ENCODE measurements at regions not wholly inside any gene's neighbourhood (a gene's known extent, or its start where the extent isn't known, plus 50 kb on each side); places are given as distances from the start of the nearest gene placed in this dataset.
"Not testable (repeated sequence)": the region's sequence is repeated elsewhere in the genome, so short reads cannot be mapped to it uniquely, and the experiment has no call there.

DNA sequence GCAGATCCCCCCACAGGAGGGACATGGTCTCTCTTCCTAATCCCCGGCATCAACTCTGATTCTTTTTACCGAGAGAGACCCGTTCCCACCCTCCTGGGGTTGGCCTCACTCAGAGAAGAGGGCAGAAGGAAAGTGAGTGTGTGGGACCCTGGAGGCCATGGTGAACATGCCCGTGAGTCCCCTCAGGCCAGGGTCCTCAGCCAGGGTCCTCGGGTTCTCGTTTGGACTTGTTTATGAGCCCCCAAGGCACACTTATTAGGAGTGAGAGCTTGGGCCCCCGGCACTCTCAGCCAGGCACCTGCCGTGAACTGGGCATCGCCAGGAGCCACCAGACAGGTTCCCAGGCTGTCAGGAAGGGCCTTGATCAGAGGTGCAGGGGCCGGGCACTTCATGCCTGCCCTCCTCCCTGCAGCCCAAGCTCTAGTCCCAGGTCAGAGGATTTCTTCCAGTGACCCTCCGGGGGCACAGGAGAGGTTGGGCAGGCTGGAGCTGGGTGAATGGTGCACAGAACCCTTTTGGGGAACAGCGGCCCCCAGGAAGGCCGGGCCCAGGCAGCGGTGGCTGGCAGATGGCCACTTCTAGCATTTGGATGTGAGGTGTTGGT lies 122.6 kb downstream of the CRYAA start:
- DNase-seq (ENCODE audit: extremely low read depth in 1 of 2, low read depth in 1 of 2) = no peak

DNA sequence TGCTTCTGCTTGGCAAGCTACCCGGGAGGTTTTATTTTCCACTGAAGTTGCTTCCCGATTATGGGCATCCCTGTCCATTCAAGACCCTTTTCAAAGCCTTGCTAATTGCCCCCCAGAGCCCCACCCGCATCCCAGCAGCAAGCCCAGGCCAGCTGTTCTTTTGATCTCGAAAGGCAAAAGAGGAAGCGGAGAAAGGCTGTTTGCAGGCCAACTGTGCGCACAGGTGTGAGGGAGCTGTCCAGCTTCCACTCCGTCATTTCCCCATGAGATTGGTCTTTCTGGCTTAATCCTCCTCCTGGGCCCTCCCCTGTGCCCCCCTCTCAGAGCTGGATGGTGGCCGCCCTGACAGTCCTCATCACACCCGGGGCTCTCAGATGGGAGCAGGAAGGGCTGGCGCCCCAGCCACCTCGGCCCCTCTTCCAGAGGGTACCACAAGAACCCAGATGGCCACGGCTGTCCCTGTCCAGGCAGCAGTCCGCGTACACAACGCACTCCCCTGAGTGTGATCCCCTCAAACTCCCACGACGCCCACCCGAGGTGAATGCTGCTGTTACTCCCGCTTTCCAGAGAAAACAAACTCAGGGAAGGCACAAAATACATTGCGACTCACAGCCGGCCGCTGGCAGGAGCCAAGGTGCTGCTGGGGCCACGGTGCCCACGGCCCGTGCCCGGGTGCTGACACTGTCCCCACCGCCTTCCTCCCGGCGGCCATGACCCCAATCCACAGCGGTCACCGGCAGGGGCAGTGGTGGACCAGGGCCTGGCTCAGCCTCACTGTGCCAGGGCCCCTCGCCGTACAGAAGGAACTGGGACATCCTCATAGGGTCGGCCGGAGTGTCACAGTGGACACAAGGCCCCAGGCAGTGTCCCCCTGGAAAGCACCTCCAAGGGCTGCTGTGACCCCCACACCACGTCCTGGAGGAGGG lies 121.9 kb downstream of the CRYAA start:
- no peak for DNase-seq (ENCODE audit: extremely low read depth in 1 of 2, low read depth in 1 of 2)

DNA sequence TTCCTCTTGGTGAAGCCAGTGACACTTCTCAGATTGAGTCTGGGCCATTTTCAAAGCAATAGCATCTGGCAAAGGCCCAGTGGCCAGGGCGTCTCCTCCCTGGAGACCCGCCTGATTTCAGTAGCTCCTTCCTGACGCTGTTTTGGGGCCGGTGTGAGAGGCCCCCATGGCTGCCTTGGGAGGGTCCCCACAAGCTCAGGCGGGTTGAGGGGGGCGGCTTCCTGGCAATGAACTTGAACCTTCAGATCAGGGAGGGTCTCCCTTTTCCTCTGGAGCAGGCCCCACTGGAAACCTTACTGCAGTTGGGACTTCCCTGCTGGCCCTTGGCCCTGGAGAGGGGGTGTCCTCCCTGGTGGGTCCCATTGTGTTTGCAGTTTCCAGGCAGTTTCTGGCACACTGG lies 121.2 kb downstream of the CRYAA start:
- no peak for DNase-seq (ENCODE audit: extremely low read depth in 1 of 2, low read depth in 1 of 2)

DNA sequence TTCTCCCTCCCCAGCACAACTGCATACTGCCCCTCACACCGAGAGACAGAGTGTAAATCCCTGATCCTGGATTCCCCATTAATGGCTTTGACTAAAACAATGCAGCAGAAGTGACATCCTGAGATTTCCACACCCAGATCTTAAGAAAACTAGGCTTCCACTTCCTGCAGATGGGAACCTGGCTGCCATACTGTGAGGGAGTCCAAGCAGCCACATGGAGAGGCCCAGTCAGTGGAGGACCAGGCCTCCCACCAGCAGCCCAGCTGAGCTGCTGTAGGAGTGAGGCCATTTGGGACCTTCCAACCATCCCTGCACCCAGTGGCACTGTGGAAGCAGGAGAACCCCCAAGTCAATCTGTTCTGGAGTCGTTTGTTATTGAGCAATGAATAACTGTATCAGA lies 120.6 kb downstream of the CRYAA start:
- no peak for DNase-seq (ENCODE audit: extremely low read depth in 1 of 2, low read depth in 1 of 2)

DNA sequence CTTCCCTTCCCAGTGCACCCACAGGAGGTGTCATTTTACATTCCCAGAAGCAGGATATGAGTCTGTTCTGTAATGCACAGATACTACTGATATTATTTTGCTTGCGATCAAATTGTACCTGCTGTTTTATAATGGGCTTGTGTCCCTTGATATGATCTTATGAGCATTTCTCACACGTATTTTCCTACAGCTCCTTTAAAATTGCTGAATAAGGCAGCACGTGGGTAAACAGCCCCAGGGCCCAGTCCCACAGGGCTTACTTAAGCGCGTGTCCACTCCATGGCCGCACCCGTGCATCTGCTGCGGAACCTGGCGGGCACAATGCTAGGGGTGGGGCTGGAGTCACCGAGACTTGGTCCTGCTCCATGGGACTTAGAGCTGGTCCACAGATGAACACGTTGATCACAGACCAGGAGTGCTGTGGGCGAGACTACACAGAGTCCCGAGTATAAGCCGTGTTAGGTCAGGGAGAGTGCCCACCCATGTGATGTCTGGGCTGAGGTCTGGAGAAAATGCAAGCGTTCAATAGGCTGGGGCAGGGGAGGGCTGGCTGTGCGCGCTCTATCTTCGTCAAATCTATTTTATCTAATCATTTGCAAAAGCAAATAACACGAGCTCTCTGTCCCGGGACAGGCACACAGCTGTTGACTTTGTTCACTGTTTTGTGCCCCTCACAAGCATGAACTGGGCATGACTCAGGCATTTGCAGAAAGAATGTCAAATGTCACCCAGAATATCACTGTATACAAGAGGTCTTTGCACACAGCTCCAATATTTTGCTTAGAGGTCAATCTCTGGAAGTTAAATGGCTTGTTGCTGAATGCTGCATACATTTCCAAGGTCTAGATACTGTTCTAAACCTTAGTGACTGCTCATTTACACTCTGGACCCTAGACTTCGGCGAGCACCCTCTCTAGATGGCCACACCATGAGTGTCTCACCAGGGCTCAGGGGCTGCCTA lies 119.3 kb downstream of the CRYAA start:
- DNase-seq (ENCODE audit: extremely low read depth in 1 of 2, low read depth in 1 of 2) = no peak

DNA sequence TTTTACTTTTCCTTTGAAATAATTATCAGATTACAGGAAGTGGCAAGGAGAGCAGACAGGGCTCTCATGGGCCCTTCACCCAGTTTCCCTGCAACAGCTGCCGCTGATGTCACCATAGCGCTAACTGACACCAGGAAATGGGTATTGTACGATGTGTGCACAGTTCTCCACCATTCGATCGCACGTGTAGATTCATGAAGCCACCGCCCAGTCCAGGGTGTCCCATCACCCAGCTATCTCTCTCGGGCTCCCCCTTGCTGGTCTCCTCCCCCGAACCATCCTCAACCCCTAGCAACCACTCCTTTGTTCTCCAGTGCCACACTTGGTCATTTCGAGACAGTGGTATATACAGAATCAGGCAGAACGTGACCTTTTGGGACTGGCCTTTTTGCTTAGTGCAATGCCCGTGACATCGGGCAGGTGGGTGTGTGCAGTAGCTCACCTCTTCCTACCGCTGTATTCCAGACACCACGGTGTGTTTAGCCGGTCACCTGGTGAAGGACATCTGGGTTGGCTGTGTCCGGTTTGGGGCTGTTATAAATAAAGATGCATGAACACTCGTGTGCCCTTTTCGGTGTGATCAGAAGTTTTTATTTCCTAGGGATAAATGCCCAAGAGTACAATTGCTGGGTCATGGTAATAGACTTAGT lies 118.4 kb downstream of the CRYAA start:
- no peak for DNase-seq (ENCODE audit: extremely low read depth in 1 of 2, low read depth in 1 of 2)

DNA sequence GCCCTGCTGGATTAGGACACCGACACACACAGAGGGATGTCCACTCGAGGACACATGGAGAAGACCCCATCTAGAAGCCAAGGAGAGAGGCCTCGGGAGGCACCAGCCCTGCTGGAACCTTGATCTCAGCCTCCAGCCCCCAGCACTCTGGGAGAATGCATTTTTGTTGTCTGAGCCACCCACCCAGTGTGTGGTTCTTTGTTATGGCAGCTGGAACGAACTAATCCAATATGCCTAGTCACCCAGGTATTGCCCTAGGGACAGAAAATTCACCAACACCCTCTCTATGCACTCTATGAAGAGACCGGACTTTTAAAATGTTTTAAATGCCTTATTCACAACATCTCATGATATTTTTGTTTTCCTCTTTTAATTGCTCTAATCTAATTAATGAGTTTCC lies 117.4 kb downstream of the CRYAA start:
- no peak for DNase-seq (ENCODE audit: extremely low read depth in 1 of 2, low read depth in 1 of 2)

DNA sequence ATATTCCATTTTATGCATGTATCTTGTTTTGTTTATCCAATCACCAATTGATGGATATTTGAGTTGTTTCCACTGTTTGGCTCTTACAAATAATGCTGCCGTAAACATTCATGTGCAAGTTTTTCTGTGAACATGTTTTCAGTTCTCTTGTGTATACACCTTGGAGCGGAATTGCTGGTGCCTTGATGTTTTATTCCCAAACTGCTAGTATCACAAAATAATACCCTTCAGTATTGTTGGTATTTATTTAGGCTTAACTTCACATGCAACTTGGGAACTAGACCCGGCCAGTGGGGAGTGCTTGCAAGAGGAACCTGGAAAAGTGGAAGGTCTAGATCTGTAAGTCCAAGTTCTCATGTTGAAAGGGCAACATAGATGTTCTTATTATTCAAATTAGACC lies 115.9 kb downstream of the CRYAA start:
- no peak for DNase-seq (ENCODE audit: extremely low read depth in 1 of 2, low read depth in 1 of 2)

DNA sequence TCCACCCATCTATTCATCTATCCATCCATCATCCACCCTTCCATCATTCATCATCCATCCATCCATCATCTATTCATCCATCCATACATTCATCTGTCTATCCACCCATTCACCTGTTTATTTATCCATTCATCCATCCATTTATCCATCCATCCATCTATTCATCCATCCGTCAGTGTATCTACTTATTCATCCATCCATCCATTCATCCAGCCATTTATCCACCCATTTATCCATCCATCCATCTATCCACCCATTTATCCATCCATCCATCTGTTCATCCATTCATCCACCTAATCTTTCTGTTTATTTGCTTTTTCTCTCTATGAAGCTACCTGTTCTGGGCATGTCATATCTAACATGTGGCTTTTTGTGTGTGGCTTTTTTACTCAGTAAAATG lies 115.4 kb downstream of the CRYAA start:
- no peak for DNase-seq (ENCODE audit: extremely low read depth in 1 of 2, low read depth in 1 of 2)

DNA sequence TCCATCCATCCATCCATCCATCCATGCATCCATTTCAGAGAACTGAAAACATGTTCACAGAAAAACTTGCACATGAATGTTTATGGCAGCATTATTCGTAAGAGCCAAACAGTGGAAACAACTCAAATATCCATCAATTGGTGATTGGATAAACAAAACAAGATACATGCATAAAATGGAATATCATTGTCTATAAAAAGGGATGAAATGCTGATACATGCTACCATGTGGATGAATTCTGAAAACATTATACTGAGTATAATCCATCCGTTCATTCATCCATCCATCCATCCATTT lies 115.1 kb downstream of the CRYAA start:
- not testable (repeated sequence) for DNase-seq (ENCODE audit: extremely low read depth in 1 of 2, low read depth in 1 of 2)

DNA sequence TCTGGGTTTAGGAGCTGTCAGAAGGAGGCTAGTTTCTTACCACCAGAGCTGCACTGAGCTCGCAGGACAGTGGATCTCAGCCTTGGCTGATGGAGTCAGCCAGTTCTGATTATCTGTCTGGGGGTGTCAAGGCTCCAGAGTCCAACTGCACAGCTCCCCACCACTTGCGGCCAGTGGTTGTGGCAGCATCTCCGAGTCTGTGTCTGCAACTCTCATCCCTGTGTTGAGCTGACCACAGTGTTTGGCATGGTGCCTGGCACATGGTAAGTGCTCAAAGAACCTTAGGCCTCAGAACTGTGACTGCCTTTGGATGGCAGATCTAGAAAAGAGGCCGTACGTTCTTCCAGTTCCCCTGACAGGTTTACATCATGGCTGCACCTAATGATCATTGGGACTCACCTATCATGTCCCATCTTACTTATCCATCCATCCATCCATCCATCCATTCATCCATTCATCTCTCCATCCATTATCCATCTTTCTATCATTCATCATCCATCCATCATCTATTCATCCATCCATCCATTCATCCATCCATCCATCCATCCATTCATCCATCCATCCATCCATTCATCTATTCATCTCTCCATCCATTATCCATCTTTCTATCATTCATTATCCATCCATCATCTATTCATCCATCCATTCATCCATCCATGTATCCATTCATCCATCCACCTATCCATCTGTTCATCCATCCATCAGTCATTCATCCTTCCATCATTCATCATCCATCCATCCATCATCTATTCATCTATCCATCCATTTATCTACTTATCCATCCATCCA lies 114.5 kb downstream of the CRYAA start:
- no peak for DNase-seq (ENCODE audit: extremely low read depth in 1 of 2, low read depth in 1 of 2)

DNA sequence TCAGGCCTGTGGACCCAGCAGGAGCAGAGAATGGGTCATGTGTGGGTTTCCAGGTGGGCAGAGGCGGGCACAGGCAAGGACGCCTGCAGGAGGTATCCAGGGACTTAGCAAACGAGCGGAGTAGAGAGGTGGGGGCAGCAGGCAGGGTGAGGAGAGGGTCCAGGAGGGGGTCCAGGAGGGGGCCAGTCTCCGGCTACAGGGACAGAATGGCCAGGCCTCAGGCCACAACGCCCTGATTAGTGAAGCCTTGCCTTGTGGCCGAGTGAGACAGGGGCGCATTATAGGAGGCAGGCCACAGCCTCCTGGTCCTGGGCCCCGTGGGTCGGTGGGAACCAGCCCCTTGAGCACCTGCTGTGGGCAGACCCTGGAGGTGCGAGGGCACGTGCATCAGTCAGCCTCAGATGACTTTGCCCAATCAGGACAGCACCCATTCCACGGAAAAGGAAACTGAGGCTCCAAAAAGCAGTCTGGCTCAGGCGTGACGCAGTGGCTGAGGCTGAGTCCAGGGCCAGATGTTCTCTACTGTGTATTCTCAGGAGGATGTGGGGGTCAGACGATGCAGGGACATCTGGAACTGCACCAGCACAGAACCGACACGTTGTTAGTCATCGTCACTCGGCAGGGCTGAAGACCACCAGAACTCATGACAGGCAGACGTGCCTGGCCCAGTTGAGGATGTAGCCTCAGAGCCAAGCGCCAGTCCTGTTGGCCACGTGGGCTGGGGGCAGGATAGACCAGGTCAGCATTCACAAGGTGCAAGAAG lies 113.7 kb downstream of the CRYAA start:
- no peak for DNase-seq (ENCODE audit: extremely low read depth in 1 of 2, low read depth in 1 of 2)

DNA sequence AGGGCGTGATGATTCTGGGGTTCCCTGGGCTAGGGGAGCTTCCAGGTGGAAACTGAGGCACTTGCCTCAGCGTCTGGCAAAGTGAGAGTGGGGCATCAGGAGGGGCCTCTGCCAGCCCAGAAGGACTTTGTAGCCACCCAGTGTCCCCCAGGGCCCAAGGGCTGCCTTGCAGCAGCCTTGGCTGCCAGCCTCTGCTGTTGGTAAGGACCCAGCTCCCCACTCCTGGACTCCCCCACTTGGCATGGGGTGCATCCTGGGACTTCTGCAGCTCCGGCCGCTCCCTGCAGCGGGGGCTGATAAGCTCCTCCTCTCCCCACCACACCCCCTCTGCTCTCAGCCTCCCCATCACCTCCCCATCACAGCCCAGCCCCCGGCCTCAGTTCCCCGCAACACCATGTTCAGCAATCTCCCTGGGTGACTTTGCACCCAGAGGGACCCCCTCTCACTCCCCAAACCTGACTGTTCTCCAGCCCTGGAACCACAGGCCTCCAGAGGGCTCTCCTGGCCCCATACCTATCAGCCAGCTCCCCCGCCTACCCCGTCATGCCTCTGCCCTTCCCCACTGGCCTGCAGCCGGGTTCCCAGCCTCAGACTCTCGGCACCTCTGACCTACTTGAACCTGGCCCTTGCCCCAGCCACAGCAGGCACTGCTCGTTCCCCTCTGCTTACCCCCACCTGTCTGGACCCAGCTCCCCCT lies 113.0 kb downstream of the CRYAA start:
- no peak for DNase-seq (ENCODE audit: extremely low read depth in 1 of 2, low read depth in 1 of 2)

DNA sequence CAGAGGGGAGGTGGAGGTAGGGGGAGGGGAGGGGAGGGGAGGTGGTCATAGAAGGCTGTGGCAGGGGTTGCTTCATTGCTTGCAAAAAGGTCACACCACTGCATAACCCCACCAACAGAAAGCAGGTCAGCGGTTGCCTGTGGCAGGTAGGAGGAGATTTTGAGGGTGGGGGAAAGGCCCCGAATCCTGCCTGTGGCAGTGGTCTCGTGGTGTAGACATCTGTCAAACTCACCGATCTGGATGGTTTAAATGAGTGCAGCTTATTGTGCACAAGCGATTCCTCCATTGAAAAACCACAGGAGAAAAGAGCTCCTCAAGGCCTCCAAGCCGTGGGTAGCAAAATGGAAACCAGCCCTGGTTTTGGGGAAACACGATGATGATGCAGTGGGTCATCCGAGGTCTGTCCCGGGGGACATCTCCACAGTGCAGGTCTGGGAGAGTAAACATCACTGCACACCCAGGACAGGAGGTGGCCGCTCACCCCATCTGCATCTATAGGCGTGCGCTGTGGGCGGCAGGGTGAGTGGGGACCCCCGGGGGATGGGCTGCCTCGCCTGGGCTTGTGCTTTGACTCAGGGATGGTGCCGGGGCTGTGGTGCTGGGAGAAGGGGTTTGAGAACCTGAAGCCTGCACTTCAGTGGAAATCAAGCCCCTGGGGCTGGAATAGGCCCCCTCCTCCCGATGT lies 112.3 kb downstream of the CRYAA start:
- peak in 1 of 2 donors; percentile 13 for DNase-seq (ENCODE audit: extremely low read depth in 1 of 2, low read depth in 1 of 2)

DNA sequence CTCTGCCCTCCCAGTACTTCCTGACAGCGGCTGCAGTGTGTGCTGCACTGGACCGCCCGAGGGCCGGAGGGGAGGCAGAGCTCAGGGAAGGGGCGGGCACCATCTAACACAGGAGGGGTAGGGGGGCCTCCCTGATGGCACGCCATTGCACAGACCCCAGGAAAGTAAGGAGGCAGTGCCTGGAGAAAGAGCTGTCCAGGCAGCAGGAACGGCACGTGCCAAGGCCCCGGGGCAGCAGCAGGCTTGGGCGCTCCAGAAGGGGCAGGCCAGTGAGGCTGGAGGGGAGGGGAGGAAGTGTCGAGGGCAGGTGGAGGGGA lies 110.7 kb downstream of the CRYAA start:
- no peak for DNase-seq (ENCODE audit: extremely low read depth in 1 of 2, low read depth in 1 of 2)

DNA sequence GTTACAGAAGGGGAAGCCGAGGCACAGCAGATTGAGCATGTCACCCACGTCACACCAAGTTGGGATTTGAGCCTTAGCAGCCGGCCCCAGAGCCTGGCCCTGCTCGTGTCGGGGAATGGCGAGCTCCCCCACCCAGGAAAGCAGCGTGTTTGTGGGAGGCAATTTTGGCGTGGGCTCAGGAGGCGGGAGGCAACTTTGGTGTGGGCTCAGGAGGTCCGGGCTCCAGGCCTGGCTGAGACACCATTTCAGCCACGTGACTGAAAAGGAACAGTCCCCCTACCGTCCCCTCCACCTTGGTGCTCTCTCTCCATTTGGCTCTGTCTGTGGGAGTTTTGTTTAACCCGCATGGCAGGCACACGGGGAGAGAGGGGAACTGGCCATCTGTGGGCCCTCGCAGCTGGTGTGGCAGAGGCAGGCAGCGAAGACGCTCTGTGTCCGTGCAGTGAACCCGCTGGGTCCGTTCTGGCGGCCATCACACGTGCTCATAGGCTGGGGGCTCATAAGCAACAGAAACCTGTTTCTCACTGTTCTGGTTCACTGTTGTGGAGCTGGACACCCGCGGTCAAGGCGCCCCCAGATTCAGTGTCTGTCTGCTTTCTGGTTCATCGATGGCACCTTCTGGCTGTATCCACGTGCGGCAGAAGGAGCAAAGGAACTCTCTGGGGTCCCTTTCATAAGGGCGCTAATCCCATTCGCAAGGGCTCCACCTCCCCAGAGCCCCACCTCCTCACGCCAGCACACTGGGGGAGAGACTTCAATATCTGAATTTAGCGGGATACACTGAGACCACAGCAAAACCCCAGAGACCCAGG lies 110.2 kb downstream of the CRYAA start:
- no peak for DNase-seq (ENCODE audit: extremely low read depth in 1 of 2, low read depth in 1 of 2)

DNA sequence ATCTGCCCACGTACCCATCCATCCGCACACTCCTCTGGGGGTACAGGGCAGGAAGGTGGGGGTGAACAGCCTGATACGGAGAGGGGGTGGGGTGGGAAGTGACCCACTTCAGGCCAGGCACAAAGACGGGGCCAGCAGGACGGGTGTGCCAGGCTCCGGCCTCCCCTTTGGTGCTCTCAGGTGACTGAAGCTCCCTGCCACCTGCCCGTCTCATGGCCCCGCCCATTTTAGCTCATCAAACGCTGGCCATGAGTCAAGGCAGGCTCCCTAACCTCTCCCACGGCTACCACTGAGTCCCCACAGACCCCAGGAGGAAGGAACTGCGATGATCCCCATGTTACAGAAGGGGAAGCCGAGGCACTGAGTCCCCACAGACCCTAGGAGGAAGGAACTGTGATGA lies 109.6 kb downstream of the CRYAA start:
- no peak for DNase-seq (ENCODE audit: extremely low read depth in 1 of 2, low read depth in 1 of 2)

Data from stimulated activated CD8-positive, alpha-beta memory T cell treated with anti-CD3 and anti-CD28 coated beads, Interleukin-7, amount 100 ng/mL, for 48 hours (primary cell).